ENCODE measurements at regions not wholly inside any gene's neighbourhood (a gene's known extent, or its start where the extent isn't known, plus 50 kb on each side); places are given as distances from the start of the nearest gene placed in this dataset.

- TF ChIP-seq, protein P1, sequence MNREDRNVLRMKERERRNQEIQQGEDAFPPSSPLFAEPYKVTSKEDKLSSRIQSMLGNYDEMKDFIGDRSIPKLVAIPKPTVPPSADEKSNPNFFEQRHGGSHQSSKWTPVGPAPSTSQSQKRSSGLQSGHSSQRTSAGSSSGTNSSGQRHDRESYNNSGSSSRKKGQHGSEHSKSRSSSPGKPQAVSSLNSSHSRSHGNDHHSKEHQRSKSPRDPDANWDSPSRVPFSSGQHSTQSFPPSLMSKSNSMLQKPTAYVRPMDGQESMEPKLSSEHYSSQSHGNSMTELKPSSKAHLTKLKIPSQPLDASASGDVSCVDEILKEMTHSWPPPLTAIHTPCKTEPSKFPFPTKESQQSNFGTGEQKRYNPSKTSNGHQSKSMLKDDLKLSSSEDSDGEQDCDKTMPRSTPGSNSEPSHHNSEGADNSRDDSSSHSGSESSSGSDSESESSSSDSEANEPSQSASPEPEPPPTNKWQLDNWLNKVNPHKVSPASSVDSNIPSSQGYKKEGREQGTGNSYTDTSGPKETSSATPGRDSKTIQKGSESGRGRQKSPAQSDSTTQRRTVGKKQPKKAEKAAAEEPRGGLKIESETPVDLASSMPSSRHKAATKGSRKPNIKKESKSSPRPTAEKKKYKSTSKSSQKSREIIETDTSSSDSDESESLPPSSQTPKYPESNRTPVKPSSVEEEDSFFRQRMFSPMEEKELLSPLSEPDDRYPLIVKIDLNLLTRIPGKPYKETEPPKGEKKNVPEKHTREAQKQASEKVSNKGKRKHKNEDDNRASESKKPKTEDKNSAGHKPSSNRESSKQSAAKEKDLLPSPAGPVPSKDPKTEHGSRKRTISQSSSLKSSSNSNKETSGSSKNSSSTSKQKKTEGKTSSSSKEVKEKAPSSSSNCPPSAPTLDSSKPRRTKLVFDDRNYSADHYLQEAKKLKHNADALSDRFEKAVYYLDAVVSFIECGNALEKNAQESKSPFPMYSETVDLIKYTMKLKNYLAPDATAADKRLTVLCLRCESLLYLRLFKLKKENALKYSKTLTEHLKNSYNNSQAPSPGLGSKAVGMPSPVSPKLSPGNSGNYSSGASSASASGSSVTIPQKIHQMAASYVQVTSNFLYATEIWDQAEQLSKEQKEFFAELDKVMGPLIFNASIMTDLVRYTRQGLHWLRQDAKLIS (CRISPR knock-in tag; IDR thresholded peaks at IDR 0.05; ENCODE audit: borderline replicate concordance) = no peak
- TF ChIP-seq, protein P2, sequence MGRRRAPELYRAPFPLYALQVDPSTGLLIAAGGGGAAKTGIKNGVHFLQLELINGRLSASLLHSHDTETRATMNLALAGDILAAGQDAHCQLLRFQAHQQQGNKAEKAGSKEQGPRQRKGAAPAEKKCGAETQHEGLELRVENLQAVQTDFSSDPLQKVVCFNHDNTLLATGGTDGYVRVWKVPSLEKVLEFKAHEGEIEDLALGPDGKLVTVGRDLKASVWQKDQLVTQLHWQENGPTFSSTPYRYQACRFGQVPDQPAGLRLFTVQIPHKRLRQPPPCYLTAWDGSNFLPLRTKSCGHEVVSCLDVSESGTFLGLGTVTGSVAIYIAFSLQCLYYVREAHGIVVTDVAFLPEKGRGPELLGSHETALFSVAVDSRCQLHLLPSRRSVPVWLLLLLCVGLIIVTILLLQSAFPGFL (CRISPR knock-in tag; IDR thresholded peaks at IDR 0.05; ENCODE audit: borderline replicate concordance) = no peak
Observed at GRCh38 chr2:126513033-126513432, 142.9 kb upstream of the GYPC start (continued).

DNA sequence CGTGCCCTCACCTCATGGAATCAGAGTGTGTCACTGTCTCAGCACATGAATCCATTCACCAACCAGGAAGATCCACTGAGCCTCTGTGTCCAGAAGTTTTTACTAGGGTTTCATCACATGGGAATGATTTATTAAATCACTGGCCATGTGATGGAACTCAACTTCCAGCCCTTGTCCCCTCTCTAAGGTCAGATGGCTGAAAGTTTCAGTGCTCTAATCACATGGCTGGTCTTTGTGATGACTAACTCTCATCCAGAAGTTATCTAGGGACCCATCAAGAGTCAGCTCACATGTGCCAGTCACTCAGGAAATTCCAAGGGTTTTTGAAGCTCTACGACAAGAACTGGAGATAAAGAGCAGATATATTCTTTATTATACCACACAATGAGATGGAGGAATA lies 140.5 kb upstream of the GYPC start:
- POLR2A ChIA-PET = no interaction called here
- Mint-ChIP-seq H3K4me1 (peaks cover 5% of the 10 kb centered on the region; the same call in 1 of the 2 replicates), H3K27ac (no peak overlapping the region), H3K27me3 (ENCODE audit: low read depth) (peaks cover 6% of the 10 kb centered on the region; the same call in 1 of the 2 replicates), H3K4me3 (no peak overlapping the region), H3K36me3 (peaks cover 42% of the 10 kb centered on the region), H3K9me3 (peaks cover 71% of the 10 kb centered on the region)
- DNase-seq (ENCODE audit: low spot score) (no peak), ATAC-seq (no peak)
- TF ChIP-seq TEAD1 (CRISPR knock-in tag; IDR thresholded peaks at IDR 0.05) (no peak), PRRX2 (CRISPR knock-in tag; IDR thresholded peaks at IDR 0.05) (no peak), ZNF121 (CRISPR knock-in tag; IDR thresholded peaks at IDR 0.05) (no peak), IRF2 (CRISPR knock-in tag; IDR thresholded peaks at IDR 0.05; ENCODE audit: borderline replicate concordance, low read depth) (no peak), ZNF263 (CRISPR knock-in tag; IDR thresholded peaks at IDR 0.05; ENCODE audit: low read depth) (no peak), TEAD4 (CRISPR knock-in tag; IDR thresholded peaks at IDR 0.05) (no peak), FOXP1 (CRISPR knock-in tag; IDR thresholded peaks at IDR 0.05; ENCODE audit: borderline replicate concordance) (no peak), CREM (CRISPR knock-in tag; IDR thresholded peaks at IDR 0.05) (no peak), AR (CRISPR knock-in tag; IDR thresholded peaks at IDR 0.05) (no peak), FOXP4 (CRISPR knock-in tag; IDR thresholded peaks at IDR 0.05) (no peak), SMAD4 (CRISPR knock-in tag; IDR thresholded peaks at IDR 0.05) (no peak)
- TF ChIP-seq, protein P3, sequence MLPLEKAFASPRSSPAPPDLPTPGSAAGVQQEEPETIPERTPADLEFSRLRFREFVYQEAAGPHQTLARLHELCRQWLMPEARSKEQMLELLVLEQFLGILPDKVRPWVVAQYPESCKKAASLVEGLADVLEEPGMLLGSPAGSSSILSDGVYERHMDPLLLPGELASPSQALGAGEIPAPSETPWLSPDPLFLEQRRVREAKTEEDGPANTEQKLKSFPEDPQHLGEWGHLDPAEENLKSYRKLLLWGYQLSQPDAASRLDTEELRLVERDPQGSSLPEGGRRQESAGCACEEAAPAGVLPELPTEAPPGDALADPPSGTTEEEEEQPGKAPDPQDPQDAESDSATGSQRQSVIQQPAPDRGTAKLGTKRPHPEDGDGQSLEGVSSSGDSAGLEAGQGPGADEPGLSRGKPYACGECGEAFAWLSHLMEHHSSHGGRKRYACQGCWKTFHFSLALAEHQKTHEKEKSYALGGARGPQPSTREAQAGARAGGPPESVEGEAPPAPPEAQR (CRISPR knock-in tag; IDR thresholded peaks at IDR 0.05) = no peak
- TF ChIP-seq, protein P4, sequence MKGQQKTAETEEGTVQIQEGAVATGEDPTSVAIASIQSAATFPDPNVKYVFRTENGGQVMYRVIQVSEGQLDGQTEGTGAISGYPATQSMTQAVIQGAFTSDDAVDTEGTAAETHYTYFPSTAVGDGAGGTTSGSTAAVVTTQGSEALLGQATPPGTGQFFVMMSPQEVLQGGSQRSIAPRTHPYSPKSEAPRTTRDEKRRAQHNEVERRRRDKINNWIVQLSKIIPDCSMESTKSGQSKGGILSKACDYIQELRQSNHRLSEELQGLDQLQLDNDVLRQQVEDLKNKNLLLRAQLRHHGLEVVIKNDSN (CRISPR knock-in tag; IDR thresholded peaks at IDR 0.05) = no peak
- CTCF ChIA-PET = no interaction called here

Measured in WTC11 (cell line).